ENCODE measurements at regions not wholly inside any gene's neighbourhood (a gene's known extent, or its start where the extent isn't known, plus 50 kb on each side); places are given as distances from the start of the nearest gene placed in this dataset.

- TF ChIP-seq FOXM1 (IDR thresholded peaks at IDR 0.05; ENCODE audit: borderline replicate concordance) (no peak), SUZ12 (IDR thresholded peaks at IDR 0.05) (no peak), ELF4 (IDR thresholded peaks at IDR 0.05) (no peak), BHLHE40 (IDR thresholded peaks at IDR 0.05; ENCODE audit: borderline replicate concordance) (no peak), SP1 (IDR thresholded peaks at IDR 0.05) (no peak), FOXK2 (IDR thresholded peaks at IDR 0.05) (no peak), FOXA1 (IDR thresholded peaks at IDR 0.05) (no peak)
Measured at GRCh38 chr3:17891139-17891856, 148.9 kb upstream of the TBC1D5 start.

Data from HEK293T (cell line).